Fibroblast of skin of abdomen (primary cell): ENCODE measurements at regions not wholly inside any gene's neighbourhood (a gene's known extent, or its start where the extent isn't known, plus 50 kb on each side); places are given as distances from the start of the nearest gene placed in this dataset.
"Not testable (repeated sequence)": the region's sequence is repeated elsewhere in the genome, so short reads cannot be mapped to it uniquely, and the experiment has no call there.

ENCODE experiments used
- DNase-seq: peaks from one replicate; pipeline ENCODE4 v3.0.0-alpha.2; 2013

- peak; percentile 6 for DNase-seq
Observed at GRCh38 chr21:28338701-28339305, 653.9 kb downstream of the LTN1 start.

- DNase-seq = peak; percentile 76
Observed at GRCh38 chr21:28337315-28337714, 655.4 kb downstream of the LTN1 start.

GRCh38 chr21:28336314-28336713, 656.4 kb downstream of the LTN1 start:
- peak; percentile 90 for DNase-seq

GRCh38 chr21:28334407-28334806, 658.3 kb downstream of the LTN1 start:
- DNase-seq = no peak

- peak; percentile 76 for DNase-seq
Observed at GRCh38 chr21:28333578-28334075, 659.0 kb downstream of the LTN1 start.

- DNase-seq = no peak
Observed at GRCh38 chr21:28332796-28333195, 659.9 kb downstream of the LTN1 start.

- DNase-seq = no peak
Observed at GRCh38 chr21:28325618-28326017, 667.1 kb downstream of the LTN1 start.

- no peak for DNase-seq
Observed at GRCh38 chr21:28324690-28325089, 668.0 kb downstream of the LTN1 start.

GRCh38 chr21:28317177-28317950, 675.3 kb downstream of the LTN1 start:
- no peak for DNase-seq

- DNase-seq = peak; percentile 30
Observed at GRCh38 chr21:28311411-28312190, 681.1 kb downstream of the LTN1 start.

GRCh38 chr21:28310711-28311110, 682.0 kb downstream of the LTN1 start:
- DNase-seq = no peak

- DNase-seq = no peak
Observed at GRCh38 chr21:28310171-28310685, 682.4 kb downstream of the LTN1 start.

- no peak for DNase-seq
Observed at GRCh38 chr21:28309596-28309995, 683.1 kb downstream of the LTN1 start.

- DNase-seq = peak; percentile 39
Observed at GRCh38 chr21:28308516-28308915, 684.2 kb downstream of the LTN1 start.

GRCh38 chr21:28299946-28300345, 692.7 kb downstream of the LTN1 start:
- DNase-seq = no peak

- DNase-seq = peak; percentile 81
Observed at GRCh38 chr21:28298251-28298672, 694.4 kb downstream of the LTN1 start.

- peak; percentile 8 for DNase-seq
Observed at GRCh38 chr21:28294051-28294450, 698.6 kb downstream of the LTN1 start.

GRCh38 chr21:28283641-28284490, 708.8 kb downstream of the LTN1 start:
- peak; percentile 95 for DNase-seq

GRCh38 chr21:28282833-28283232, 709.8 kb downstream of the LTN1 start:
- peak; percentile 14 for DNase-seq

GRCh38 chr21:28281357-28281756, 711.3 kb downstream of the LTN1 start:
- DNase-seq = not testable (repeated sequence)

- DNase-seq = no peak
Observed at GRCh38 chr21:28280611-28281010, 712.1 kb downstream of the LTN1 start.

GRCh38 chr21:28277324-28277723, 715.4 kb downstream of the LTN1 start:
- no peak for DNase-seq
